ENCODE measurements at regions not wholly inside any gene's neighbourhood (a gene's known extent, or its start where the extent isn't known, plus 50 kb on each side); places are given as distances from the start of the nearest gene placed in this dataset.

- TF ChIP-seq CTCF (IDR thresholded peaks at IDR 0.05) (no peak), EZH2 (IDR thresholded peaks at IDR 0.05; ENCODE audit: borderline replicate concordance, insufficient read depth, low read depth, low read length, poor library complexity, severe bottlenecking) (no peak)
Observed at GRCh38 chr14:105839425-105840265, 313.3 kb downstream of the TMEM121 start.
